ENCODE measurements at regions not wholly inside any gene's neighbourhood (a gene's known extent, or its start where the extent isn't known, plus 50 kb on each side); places are given as distances from the start of the nearest gene placed in this dataset.

- no peak for TF ChIP-seq NFYB (IDR thresholded peaks at IDR 0.05; ENCODE audit: extremely low read depth, insufficient read length)
- TF ChIP-seq ZNF280A (IDR thresholded peaks at IDR 0.05; ENCODE audit: low read depth, partially characterized antibody): no peak
- no peak for TF ChIP-seq ZNF707 (CRISPR knock-in tag; conservative IDR thresholded peaks at IDR 0.05)
- no peak for TF ChIP-seq NUFIP1 (IDR thresholded peaks at IDR 0.05; ENCODE audit: partially characterized antibody)
- no peak for TF ChIP-seq E2F3 (CRISPR knock-in tag; IDR thresholded peaks at IDR 0.05)
- no peak for TF ChIP-seq ILK (tag; IDR thresholded peaks at IDR 0.05; ENCODE audit: borderline replicate concordance, low read depth)
- no peak for TF ChIP-seq SRSF3 (IDR thresholded peaks at IDR 0.05; ENCODE audit: insufficient read depth, low read length)
- no peak for TF ChIP-seq FOXP1 (CRISPR knock-in tag; IDR thresholded peaks at IDR 0.05)
- no peak for TF ChIP-seq SMAD2 (IDR thresholded peaks at IDR 0.05; ENCODE audit: low read depth, low read length)
- no peak for TF ChIP-seq KDM2B (CRISPR knock-in tag; IDR thresholded peaks at IDR 0.05)
- no peak for TF ChIP-seq KAT8 (IDR thresholded peaks at IDR 0.05; ENCODE audit: low read depth)
- TF ChIP-seq HES1 (IDR thresholded peaks at IDR 0.05; ENCODE audit: low read depth): no peak
- no peak for TF ChIP-seq MCM7 (IDR thresholded peaks at IDR 0.05)
- TF ChIP-seq DPF2 (IDR thresholded peaks at IDR 0.05): no peak
- no peak for TF ChIP-seq TAF9B (IDR thresholded peaks at IDR 0.05; ENCODE audit: partially characterized antibody)
- intact Hi-C loops (cut with micrococcal nuclease) (no loop called here), in situ Hi-C loops (cut with MboI) (loop anchor here (25.0 kb wide), 1 partner anchor 239 kb away; no protein-coding TSS in a partner anchor)
- Histone ChIP-seq H3K9me3 (replicated peaks; ENCODE audit: control insufficient read depth, insufficient read depth, low read depth, low read length) (no peaks in the 10 kb centered on the region), H3K4me1 (replicated peaks in 1 of 2; ENCODE audit: control insufficient read depth in 2 of 2, insufficient read depth in 2 of 2, low read length in 2 of 2) (no peaks in the 10 kb centered on the region), H3K27ac (ENCODE audit: extremely low read depth, low read depth, low read length) (no peak overlapping the region), H3K36me3 (ENCODE audit: control insufficient read depth, insufficient read depth, low read length) (no peaks in the 10 kb centered on the region), H3K9ac (ENCODE audit: insufficient read depth in 1 of 2, low read depth in 2 of 2, low read length in 2 of 2) (no peak overlapping the region), H3K4me3 (no peak overlapping the region), H3K79me2 (ENCODE audit: control insufficient read depth, insufficient read depth, low read length) (no peaks in the 10 kb centered on the region), H4K20me1 (replicated peaks; ENCODE audit: control insufficient read depth, insufficient read depth, low read length) (peaks cover 3% of the 10 kb centered on the region), H2AFZ (ENCODE audit: low read depth, low read length) (no peak overlapping the region), H3K9me1 (ENCODE audit: control insufficient read depth, insufficient read depth, low read length) (peaks cover 3% of the 10 kb centered on the region), H3K4me2 (ENCODE audit: insufficient read depth, low read length) (no peak overlapping the region), H3K27me3 (ENCODE audit: control insufficient read depth in 2 of 2, insufficient read depth in 2 of 2, low read length in 2 of 2) (peaks cover 36 to 75% of the 10 kb centered on the region in 2 experiments; a peak in 3 of 5 replicates)
- no peak for FAIRE-seq
- POLR2A ChIA-PET: interaction anchor here (0.8 kb wide), 1 partner anchor 45 kb away, joined by 3 read pairs; no protein-coding TSS in a partner anchor
- ATAC-seq: no peak
- CTCF ChIA-PET (ENCODE audit: low intra/inter-chr PET ratio): no interaction called here
- 0% methylated on average over 6 of the region's 7 CpGs for WGBS (ENCODE audit: insufficient coverage, low coverage, missing lambda C conversion rate)
- DNase-seq (ENCODE audit: extremely low read depth in 1 of 4, low spot score in 3 of 4): no peak
- no TSS peak for BruUV-seq (replicated peaks)
Observed at GRCh38 chr11:70823771-70824170, 425.4 kb downstream of the CTTN start.

Data from K562 (cell line).